Hematopoietic multipotent progenitor cell treated with erythropoietin and hydrocortisone succinate and interleukin-3 and kit ligand, for 15 days (in vitro differentiated cells): ENCODE measurements at regions not wholly inside any gene's neighbourhood (a gene's known extent, or its start where the extent isn't known, plus 50 kb on each side); places are given as distances from the start of the nearest gene placed in this dataset.
"Not testable (repeated sequence)": the region's sequence is repeated elsewhere in the genome, so short reads cannot be mapped to it uniquely, and the experiment has no call there.

Source experiments
- DNase-seq: peaks from one replicate; pipeline ENCODE4 v3.0.0-alpha.2; 2015; ENCODE audit warnings: low spot score

DNA sequence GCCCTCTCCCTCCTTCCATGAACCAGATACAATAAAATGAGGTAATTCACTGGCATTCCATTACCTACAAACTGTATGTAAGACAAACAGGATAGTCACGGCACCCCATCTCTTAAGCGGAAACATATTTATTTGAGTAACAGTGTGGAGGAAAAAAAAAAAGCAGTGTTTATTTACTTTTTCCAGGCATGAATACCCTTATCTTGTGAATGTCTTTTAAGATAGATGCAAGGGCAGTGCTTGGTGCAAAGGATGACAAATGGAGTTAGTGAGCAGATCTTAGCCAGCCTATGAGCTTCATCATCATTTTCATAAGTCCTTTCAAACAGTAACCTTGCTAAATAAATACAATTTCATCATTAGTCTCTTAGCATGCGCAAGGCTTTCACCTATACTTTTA lies 1661.8 kb upstream of the SPRY2 start:
- DNase-seq, result no peak

GRCh38 chr13:81995316-81995715 lies 1654.4 kb upstream of the SPRY2 start:
- DNase-seq, result no peak

- DNase-seq, result no peak
Observed at GRCh38 chr13:81990652-81991051, 1649.7 kb upstream of the SPRY2 start.

DNA sequence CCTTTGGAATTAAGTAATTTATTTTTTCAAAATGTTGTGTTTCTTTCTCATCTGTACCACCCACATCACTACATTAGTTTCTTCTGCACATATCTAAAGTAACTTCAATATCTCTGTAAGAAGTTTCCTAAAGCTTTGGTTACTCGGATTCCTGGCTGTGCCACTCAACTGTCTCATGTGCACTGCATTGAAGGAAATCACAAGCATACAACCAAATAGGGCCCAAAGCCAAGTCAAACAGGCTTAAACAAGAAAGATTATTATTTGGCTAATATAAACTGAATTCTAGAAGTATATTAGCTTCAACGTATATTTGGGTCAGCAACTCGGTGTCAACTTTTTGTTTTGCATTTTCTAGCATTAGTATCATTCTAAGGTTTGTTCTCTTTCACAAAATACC lies 1647.6 kb upstream of the SPRY2 start:
- no peak for DNase-seq

DNA sequence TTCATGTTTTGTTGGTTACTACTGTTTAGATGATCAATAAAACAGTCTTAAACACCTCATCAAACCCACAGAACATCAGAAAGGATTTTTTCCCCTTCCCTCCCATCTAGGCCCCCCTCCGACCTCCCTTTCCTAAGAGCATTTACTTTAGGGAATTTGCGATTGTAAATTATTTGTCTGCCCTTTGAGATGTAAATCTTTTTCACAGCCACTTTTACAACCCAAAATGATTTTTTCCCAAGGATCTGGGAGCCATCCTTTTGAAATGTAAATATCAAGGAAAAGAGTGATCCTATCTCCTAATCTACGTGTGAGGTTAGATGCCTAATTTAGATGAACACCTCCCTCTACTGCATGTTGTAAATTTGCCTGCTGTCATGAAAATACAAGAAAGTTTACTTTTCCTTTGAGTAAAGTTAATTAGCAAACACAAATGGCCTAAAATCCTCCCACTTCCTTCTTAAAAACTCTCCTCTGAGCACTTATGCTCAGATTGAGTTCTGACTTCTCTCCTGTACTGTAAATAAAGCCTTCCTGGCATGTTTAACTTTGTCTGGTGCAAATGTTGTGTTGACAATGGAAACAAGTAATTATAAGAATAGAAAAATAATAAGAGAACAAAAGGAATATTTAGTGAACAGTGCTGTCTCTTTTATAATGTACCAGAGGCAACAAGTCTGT lies 1646.9 kb upstream of the SPRY2 start:
- no peak for DNase-seq

DNA sequence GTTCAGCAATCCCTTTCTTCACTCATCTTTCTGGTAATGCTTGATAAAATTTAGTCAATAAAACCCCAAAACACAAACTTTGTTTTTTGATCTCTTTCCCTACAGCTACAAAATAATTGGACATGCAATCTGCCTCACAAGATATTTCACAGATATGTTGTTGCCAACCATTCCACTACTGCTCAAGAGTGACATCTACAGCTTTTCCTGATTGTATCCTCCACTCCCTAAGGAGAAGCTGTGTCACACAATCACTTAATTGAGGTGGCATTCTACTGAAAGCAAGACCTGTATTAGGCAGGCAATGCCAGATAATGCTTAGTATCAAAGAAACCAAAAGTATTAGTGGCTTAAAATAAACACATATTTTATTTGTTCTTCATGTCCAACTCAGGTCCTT lies 1646.2 kb upstream of the SPRY2 start:
- no peak for DNase-seq

DNA sequence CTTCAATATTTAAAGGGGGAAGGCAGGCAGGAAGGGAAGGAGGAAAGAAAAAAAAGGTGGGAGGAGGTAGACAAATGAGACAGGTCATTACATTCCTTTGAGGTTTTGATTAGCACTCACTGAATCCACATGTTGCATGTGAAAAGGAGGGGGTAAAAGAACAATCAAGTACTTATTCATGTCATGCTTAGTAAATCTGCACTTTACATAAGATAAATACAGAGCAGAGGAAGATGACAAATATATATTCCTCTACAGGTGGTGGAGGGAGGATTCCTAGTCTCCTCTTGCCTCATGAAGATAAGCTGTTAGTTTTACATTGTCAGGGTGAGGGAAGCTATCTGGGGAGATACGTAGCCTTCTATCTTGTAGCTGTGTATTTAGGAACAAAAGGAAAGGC lies 1645.4 kb upstream of the SPRY2 start:
- no peak for DNase-seq

DNA sequence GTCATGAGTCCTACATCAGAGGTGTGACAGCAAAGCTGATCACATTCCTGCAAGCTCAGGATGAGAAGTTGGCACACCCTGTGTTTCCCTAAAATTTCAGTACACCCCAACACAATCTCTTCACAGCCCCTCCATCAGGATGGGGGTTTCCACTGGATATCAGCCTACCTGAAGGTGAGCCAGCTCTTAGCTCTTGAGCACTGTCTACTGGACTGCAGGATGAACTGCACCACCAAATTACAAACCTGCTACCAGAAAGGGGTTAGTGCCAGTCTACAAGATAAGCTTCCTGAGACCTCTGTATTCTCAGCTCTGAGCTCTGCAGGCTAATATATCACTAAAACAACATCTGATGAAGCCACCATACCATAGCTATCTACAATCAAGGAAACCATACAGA lies 1616.2 kb upstream of the SPRY2 start:
- DNase-seq, result no peak

DNA sequence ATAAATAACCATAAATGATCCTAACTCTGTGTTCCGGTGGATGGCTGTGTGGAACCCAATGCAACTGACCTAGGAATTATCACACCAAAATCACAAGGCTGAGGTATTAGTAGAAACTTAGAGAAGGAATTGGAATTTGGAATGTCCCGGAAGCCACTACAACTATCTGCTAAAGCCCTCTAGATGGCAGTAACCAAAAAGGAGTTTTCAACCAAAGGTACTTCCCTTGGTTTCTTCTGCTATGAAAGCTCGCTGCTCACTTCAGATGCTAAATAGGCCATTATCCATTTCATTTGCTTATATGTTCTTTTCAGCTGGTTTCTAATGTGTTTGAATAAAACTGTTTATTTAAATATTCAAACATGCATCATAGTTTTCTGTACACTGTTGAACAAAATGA lies 1589.1 kb upstream of the SPRY2 start:
- no peak for DNase-seq

DNA sequence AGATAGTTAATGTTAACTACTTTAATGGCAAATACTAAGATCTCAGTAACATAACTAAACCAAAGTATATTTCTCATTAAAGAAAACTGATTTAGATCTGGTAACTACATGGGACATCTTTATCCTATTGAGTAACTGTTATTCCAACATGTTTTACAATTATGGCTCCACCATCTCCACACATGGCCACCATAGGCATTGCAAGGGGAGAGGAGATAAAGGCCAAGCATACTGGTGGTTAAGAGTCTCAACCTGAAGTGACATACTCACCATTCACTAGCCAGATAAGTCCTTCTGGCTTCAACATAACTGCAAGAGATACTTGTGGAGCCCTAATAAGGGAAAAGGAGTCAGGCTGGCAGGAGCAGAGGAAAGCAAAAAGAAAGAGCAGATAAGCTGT lies 1586.4 kb upstream of the SPRY2 start:
- DNase-seq, result no peak

GRCh38 chr13:81917810-81918209 lies 1576.9 kb upstream of the SPRY2 start:
- no peak for DNase-seq

DNA sequence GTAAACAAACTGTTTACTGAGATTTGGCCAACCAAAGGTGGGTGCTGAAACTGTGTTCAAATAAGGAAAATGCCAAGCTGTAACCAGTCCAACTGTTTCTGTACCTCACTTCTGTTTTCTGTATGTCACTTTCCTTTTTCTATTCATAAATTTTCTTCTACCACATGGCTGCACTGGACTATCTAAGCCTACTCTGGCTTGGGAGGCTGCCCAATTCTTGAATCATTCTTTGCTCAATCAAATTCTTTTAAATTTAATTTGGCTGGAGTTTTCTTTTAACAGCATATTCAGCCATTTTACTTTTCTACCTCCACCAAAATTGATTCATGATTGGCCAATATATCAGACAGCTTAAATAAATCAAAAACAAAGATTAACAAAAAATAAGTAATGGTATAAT lies 1575.5 kb upstream of the SPRY2 start:
- DNase-seq, result no peak

DNA sequence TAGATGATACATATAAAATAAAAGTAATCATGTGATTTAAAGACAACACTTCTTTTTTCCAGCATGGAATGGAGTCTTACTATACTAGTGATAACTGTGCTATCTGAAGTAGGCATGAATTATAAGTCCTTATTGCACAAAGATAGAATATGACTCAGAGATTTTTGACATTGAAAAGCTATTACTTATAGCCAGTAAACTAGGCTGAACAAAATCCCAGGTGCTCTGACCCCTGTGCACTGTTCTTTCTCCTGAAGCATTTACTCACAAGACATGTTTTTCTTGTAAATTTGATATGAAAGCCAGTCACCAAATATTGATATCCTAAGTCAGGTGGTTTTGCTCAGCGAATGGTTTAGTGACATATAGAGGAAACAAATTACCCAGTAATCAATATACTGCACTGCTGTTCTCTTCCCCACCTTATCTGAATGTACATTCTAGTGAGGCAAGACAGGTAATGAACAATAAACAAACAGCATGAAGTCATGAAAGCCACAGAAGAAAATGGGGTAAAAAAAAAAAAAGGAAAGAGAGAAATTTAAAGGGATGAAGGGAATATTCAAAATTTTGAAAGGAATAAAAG lies 1567.0 kb upstream of the SPRY2 start:
- DNase-seq, result no peak

DNA sequence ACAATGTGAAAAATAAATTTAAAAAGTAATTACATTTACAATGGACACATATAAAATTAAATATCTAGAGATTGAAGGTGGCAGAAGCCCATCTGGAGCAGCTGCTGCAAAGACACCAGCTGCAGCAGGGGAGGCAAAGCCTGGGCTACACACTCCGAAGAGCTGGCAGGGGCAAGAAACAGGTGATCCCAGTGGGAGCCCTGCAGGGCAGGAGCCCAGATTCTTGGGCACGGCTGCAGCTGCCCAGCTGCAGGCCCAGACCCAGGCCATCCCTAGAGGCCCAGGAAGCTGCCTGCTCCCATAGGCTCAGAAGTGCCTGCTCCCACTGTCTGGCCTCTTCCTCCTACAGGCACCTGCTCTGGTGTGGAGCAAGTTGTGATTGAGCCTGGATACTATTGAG lies 1547.9 kb upstream of the SPRY2 start:
- DNase-seq, result no peak

GRCh38 chr13:81874681-81875661 lies 1534.0 kb upstream of the SPRY2 start:
- no peak for DNase-seq

- no peak for DNase-seq
Observed at GRCh38 chr13:81874253-81874652, 1533.3 kb upstream of the SPRY2 start.

GRCh38 chr13:81872581-81872980 lies 1531.7 kb upstream of the SPRY2 start:
- DNase-seq, result no peak

GRCh38 chr13:81871751-81872325 lies 1530.9 kb upstream of the SPRY2 start:
- not testable (repeated sequence) for DNase-seq

DNA sequence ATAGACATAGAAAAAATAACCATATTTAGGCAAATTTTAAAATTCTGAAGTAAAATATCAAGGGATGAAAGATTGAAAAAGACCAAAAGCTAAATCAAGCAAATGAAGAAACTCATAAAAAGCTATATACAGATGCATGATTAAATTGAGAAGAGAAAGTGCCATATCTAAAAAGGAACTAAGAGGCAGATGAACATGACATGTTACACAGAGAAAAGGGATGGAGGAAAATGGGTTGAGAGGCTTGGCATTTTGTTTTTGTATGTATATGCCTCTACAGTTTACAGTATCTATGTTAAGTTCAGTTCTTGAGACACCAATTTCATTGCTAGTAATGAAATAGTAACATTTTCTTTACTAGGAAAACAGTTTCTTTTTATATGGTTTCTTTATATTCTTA lies 1507.4 kb upstream of the SPRY2 start:
- no peak for DNase-seq

GRCh38 chr13:81846771-81847170 lies 1505.8 kb upstream of the SPRY2 start:
- no peak for DNase-seq

GRCh38 chr13:81821259-81821658 lies 1480.3 kb upstream of the SPRY2 start:
- DNase-seq, result no peak

- no peak for DNase-seq
Observed at GRCh38 chr13:81800433-81800832, 1459.5 kb upstream of the SPRY2 start.

DNA sequence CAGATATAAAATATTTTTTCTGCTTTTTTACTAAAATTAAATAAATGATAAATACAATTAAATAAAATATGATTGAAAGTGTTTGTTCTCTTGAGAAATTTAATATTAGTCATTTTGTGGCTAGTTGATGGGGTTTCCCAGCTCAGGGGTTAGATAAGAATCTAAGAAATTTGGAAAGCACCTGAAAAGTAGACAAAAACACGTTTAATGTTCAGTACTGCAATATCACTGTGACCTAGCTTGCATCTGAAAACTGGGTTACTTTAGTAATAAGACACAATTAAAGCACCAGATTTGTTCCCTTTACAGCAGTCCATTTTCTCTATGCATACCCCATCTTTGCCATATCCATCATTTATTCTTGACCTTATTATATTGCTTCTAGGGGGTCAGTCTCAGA lies 1454.8 kb upstream of the SPRY2 start:
- no peak for DNase-seq
